Fibroblast of mammary gland (primary cell): ENCODE measurements at regions not wholly inside any gene's neighbourhood (a gene's known extent, or its start where the extent isn't known, plus 50 kb on each side); places are given as distances from the start of the nearest gene placed in this dataset.
"Not testable (repeated sequence)": the region's sequence is repeated elsewhere in the genome, so short reads cannot be mapped to it uniquely, and the experiment has no call there.

Source experiments
- DNase-seq: peaks from one replicate; pipeline ENCODE4 v3.0.0-alpha.2; 2010; ENCODE audit warnings: low read depth
- H3K4me3 ChIP-seq: 2 replicates; pipeline ENCODE4 v1.5.1; 2011; ENCODE audit warnings: low read depth, mild to moderate bottlenecking, low read length, moderate library complexity; ENCODE audit not compliant: control insufficient read depth
- TF ChIP-seq, protein P1 (sequence below): conservative IDR thresholded peaks from 2 replicates; pipeline ENCODE4 v1.5.1; 2011; ENCODE audit warnings: low read depth, low read length, inconsistent platforms; ENCODE audit not compliant: control insufficient read depth, insufficient read depth

DNA sequence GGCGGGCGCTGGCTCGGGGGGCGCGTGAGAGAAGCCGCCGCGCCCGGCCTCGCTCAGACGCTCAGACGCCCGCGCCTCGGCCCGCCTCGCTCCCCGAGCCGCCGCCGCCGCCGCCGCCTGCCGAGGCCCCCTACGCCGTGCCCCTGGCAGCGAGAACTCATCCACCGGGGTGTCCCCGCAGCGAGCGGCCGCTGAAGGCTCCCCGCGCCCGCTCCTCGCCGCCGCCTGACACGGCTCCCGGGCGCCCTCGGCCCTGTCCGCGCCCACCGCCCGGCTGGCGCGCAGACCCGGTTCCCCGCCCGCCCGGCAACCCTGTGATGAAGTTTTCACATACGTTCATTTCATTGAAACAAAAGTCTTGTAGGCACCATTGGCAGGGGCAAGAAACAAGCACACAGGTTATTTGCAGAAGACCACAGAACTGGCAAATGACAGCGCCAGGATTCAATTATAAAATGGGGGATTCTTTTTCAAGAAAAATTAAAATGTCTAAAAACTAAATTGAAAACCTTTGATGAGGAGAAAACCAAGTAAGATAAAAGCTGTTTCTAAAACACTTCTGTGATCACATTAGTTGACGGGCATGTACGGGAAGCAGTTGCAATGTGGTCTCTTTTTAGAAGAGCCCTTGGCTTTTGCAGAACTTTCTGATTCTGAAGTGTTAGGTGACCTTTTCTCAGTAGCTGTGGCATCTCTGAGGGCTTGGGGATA, 50.5 kb upstream of the TUBA3D start:
- no peak overlapping the region for H3K4me3 ChIP-seq
- TF ChIP-seq, protein P1, sequence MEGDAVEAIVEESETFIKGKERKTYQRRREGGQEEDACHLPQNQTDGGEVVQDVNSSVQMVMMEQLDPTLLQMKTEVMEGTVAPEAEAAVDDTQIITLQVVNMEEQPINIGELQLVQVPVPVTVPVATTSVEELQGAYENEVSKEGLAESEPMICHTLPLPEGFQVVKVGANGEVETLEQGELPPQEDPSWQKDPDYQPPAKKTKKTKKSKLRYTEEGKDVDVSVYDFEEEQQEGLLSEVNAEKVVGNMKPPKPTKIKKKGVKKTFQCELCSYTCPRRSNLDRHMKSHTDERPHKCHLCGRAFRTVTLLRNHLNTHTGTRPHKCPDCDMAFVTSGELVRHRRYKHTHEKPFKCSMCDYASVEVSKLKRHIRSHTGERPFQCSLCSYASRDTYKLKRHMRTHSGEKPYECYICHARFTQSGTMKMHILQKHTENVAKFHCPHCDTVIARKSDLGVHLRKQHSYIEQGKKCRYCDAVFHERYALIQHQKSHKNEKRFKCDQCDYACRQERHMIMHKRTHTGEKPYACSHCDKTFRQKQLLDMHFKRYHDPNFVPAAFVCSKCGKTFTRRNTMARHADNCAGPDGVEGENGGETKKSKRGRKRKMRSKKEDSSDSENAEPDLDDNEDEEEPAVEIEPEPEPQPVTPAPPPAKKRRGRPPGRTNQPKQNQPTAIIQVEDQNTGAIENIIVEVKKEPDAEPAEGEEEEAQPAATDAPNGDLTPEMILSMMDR = no peak
- no peak for DNase-seq

- not testable (repeated sequence) for DNase-seq, H3K4me3 ChIP-seq
Measured at GRCh38 chr2:131424605-131425114, 51.3 kb upstream of the TUBA3D start.

- H3K4me3 ChIP-seq, DNase-seq: not testable (repeated sequence)
Measured at GRCh38 chr2:131420751-131421150, 55.2 kb upstream of the TUBA3D start.

- DNase-seq = peak; percentile 34
- no peak overlapping the region for H3K4me3 ChIP-seq
- TF ChIP-seq, protein P1 = no peak
Measured at GRCh38 chr2:131419441-131419840, 55.5 kb upstream of the RAB6D start.

- H3K4me3 ChIP-seq = no peak overlapping the region
- TF ChIP-seq, protein P1 = no peak
- no peak for DNase-seq
Measured at GRCh38 chr2:131418625-131419024, 54.7 kb upstream of the RAB6D start.

DNA sequence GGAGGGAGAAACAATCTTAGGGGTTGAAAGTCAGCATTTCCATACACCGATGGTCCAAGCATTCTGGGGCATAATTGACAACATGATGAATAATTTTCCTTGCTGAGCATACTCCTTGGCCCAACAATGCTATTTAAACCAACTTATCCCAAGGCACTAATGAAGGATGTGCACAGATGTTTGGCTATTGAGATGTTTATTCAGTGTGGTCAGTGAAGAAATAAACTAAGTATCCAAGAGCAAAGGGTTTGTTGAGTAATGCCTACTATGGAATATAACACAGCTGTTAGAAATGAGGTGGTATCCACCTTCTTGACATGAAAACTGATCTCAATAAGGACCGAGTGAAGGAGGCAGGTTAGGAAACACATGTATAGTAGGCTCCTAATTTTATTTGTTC, 53.9 kb upstream of the RAB6D start:
- TF ChIP-seq, protein P1 = no peak
- no peak overlapping the region for H3K4me3 ChIP-seq
- DNase-seq = peak; percentile 25

DNA sequence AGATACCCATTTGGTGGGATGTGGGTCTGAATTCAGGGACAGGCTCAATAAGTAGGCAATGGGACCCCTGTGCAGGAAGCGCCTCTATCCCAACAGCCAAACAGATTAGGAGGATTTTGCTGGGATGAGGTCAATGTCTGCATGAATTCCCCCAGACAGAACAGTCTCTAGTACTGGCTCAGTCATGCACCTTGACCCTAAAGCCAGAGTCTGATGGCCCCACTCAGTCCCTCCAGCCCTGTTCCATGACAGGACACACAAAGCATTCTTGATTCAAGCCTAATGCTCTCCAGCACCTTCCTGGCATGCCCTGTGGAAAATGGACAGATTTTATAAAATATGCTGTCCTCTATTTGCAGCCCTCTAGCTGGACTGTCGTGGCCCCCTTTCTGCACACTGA, 49.8 kb upstream of the RAB6D start:
- TF ChIP-seq, protein P1 = no peak
- no peak for DNase-seq
- H3K4me3 ChIP-seq = no peak overlapping the region
